ENCODE measurements at regions not wholly inside any gene's neighbourhood (a gene's known extent, or its start where the extent isn't known, plus 50 kb on each side); places are given as distances from the start of the nearest gene placed in this dataset.
A peak's percentile ranks its signal among the peaks of the same experiment; 100 is the strongest.

DNA sequence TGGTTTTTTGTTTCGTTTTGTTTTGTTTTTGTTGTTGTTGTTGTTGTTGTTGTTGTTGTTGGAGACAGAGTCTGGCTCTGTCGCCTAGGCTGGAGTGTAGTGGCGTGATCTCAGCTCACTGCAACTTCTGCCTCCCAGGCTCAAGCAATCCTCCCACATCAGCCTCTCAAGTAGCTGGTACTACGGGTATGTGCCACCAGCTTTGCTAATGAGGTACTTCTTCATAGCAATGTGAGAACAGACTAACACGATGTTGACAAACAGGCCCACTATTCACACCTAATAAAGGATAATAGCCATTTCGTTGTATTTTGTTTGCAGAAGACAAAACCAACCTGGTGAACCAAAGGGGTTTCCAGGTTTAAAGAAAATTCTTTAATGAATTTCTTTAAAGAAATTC, 130.9 kb downstream of the DIRAS2 start:
- no peak for ATAC-seq
- H3K27ac Mint-ChIP-seq = no peak overlapping the region
- H3K4me3 Mint-ChIP-seq = no peak overlapping the region
- H3K79me2 ChIP-seq (replicated peaks; ENCODE audit: insufficient read depth) = no peaks in the 10 kb centered on the region
- H3K36me3 Mint-ChIP-seq (ENCODE audit: low read depth) = no peaks in the 10 kb centered on the region
- H3K9me3 Mint-ChIP-seq = no peaks in the 10 kb centered on the region
- H4K20me1 ChIP-seq (replicated peaks; ENCODE audit: insufficient read depth) = no peaks in the 10 kb centered on the region
- TF ChIP-seq ZNF331 (CRISPR knock-in tag; IDR thresholded peaks at IDR 0.05; ENCODE audit: low read depth) (no peak), STAT1 (IDR thresholded peaks at IDR 0.05; ENCODE audit: unreplicated experiment) (no peak), ZNF114 (CRISPR knock-in tag; IDR thresholded peaks at IDR 0.05) (no peak), POLR2AphosphoS5 (IDR thresholded peaks at IDR 0.05; ENCODE audit: low read depth) (no peak), CREB1 (CRISPR knock-in tag; IDR thresholded peaks at IDR 0.05; ENCODE audit: low read depth) (no peak), JUNB (IDR thresholded peaks at IDR 0.05; ENCODE audit: unreplicated experiment) (no peak), NANOG (IDR thresholded peaks at IDR 0.05; ENCODE audit: borderline replicate concordance) (no peak), EZH2 (IDR thresholded peaks at IDR 0.05; ENCODE audit: low read depth, unreplicated experiment) (no peak), EZH2phosphoT487 (IDR thresholded peaks at IDR 0.05; ENCODE audit: unreplicated experiment) (no peak)
- TF ChIP-seq, protein P1, sequence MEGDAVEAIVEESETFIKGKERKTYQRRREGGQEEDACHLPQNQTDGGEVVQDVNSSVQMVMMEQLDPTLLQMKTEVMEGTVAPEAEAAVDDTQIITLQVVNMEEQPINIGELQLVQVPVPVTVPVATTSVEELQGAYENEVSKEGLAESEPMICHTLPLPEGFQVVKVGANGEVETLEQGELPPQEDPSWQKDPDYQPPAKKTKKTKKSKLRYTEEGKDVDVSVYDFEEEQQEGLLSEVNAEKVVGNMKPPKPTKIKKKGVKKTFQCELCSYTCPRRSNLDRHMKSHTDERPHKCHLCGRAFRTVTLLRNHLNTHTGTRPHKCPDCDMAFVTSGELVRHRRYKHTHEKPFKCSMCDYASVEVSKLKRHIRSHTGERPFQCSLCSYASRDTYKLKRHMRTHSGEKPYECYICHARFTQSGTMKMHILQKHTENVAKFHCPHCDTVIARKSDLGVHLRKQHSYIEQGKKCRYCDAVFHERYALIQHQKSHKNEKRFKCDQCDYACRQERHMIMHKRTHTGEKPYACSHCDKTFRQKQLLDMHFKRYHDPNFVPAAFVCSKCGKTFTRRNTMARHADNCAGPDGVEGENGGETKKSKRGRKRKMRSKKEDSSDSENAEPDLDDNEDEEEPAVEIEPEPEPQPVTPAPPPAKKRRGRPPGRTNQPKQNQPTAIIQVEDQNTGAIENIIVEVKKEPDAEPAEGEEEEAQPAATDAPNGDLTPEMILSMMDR (conservative IDR thresholded peaks at IDR 0.05; ENCODE audit: low read depth in 2 of 2) = no peak
- TF ChIP-seq, protein P2, sequence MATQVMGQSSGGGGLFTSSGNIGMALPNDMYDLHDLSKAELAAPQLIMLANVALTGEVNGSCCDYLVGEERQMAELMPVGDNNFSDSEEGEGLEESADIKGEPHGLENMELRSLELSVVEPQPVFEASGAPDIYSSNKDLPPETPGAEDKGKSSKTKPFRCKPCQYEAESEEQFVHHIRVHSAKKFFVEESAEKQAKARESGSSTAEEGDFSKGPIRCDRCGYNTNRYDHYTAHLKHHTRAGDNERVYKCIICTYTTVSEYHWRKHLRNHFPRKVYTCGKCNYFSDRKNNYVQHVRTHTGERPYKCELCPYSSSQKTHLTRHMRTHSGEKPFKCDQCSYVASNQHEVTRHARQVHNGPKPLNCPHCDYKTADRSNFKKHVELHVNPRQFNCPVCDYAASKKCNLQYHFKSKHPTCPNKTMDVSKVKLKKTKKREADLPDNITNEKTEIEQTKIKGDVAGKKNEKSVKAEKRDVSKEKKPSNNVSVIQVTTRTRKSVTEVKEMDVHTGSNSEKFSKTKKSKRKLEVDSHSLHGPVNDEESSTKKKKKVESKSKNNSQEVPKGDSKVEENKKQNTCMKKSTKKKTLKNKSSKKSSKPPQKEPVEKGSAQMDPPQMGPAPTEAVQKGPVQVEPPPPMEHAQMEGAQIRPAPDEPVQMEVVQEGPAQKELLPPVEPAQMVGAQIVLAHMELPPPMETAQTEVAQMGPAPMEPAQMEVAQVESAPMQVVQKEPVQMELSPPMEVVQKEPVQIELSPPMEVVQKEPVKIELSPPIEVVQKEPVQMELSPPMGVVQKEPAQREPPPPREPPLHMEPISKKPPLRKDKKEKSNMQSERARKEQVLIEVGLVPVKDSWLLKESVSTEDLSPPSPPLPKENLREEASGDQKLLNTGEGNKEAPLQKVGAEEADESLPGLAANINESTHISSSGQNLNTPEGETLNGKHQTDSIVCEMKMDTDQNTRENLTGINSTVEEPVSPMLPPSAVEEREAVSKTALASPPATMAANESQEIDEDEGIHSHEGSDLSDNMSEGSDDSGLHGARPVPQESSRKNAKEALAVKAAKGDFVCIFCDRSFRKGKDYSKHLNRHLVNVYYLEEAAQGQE (IDR thresholded peaks at IDR 0.05; ENCODE audit: unreplicated experiment) = no peak
- TF ChIP-seq, protein P3, sequence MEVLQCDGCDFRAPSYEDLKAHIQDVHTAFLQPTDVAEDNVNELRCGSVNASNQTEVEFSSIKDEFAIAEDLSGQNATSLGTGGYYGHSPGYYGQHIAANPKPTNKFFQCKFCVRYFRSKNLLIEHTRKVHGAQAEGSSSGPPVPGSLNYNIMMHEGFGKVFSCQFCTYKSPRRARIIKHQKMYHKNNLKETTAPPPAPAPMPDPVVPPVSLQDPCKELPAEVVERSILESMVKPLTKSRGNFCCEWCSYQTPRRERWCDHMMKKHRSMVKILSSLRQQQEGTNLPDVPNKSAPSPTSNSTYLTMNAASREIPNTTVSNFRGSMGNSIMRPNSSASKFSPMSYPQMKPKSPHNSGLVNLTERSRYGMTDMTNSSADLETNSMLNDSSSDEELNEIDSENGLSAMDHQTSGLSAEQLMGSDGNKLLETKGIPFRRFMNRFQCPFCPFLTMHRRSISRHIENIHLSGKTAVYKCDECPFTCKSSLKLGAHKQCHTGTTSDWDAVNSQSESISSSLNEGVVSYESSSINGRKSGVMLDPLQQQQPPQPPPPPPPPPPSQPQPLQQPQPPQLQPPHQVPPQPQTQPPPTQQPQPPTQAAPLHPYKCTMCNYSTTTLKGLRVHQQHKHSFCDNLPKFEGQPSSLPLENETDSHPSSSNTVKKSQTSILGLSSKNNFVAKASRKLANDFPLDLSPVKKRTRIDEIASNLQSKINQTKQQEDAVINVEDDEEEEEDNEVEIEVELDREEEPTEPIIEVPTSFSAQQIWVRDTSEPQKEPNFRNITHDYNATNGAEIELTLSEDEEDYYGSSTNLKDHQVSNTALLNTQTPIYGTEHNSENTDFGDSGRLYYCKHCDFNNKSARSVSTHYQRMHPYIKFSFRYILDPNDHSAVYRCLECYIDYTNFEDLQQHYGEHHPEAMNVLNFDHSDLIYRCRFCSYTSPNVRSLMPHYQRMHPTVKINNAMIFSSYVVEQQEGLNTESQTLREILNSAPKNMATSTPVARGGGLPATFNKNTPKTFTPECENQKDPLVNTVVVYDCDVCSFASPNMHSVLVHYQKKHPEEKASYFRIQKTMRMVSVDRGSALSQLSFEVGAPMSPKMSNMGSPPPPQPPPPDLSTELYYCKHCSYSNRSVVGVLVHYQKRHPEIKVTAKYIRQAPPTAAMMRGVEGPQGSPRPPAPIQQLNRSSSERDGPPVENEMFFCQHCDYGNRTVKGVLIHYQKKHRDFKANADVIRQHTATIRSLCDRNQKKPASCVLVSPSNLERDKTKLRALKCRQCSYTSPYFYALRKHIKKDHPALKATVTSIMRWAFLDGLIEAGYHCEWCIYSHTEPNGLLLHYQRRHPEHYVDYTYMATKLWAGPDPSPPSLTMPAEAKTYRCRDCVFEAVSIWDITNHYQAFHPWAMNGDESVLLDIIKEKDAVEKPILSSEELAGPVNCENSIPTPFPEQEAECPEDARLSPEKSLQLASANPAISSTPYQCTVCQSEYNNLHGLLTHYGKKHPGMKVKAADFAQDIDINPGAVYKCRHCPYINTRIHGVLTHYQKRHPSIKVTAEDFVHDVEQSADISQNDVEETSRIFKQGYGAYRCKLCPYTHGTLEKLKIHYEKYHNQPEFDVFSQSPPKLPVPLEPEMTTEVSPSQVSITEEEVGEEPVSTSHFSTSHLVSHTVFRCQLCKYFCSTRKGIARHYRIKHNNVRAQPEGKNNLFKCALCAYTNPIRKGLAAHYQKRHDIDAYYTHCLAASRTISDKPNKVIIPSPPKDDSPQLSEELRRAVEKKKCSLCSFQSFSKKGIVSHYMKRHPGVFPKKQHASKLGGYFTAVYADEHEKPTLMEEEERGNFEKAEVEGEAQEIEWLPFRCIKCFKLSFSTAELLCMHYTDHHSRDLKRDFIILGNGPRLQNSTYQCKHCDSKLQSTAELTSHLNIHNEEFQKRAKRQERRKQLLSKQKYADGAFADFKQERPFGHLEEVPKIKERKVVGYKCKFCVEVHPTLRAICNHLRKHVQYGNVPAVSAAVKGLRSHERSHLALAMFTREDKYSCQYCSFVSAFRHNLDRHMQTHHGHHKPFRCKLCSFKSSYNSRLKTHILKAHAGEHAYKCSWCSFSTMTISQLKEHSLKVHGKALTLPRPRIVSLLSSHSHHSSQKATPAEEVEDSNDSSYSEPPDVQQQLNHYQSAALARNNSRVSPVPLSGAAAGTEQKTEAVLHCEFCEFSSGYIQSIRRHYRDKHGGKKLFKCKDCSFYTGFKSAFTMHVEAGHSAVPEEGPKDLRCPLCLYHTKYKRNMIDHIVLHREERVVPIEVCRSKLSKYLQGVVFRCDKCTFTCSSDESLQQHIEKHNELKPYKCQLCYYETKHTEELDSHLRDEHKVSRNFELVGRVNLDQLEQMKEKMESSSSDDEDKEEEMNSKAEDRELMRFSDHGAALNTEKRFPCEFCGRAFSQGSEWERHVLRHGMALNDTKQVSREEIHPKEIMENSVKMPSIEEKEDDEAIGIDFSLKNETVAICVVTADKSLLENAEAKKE (CRISPR knock-in tag; IDR thresholded peaks at IDR 0.05) = no peak
- TF ChIP-seq, protein P4, sequence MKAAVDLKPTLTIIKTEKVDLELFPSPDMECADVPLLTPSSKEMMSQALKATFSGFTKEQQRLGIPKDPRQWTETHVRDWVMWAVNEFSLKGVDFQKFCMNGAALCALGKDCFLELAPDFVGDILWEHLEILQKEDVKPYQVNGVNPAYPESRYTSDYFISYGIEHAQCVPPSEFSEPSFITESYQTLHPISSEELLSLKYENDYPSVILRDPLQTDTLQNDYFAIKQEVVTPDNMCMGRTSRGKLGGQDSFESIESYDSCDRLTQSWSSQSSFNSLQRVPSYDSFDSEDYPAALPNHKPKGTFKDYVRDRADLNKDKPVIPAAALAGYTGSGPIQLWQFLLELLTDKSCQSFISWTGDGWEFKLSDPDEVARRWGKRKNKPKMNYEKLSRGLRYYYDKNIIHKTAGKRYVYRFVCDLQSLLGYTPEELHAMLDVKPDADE (IDR thresholded peaks at IDR 0.05) = no peak
- no peaks in the 10 kb centered on the region for H3K27me3 Mint-ChIP-seq (ENCODE audit: insufficient read depth, low read depth, poor library complexity)
- no peaks in the 10 kb centered on the region for H3F3A ChIP-seq (replicated peaks; ENCODE audit: low read depth)
- peak overlapping the region; percentile 90 for H2AFZ ChIP-seq
- H3K4me3 ChIP-seq = no peak overlapping the region
- H3K4me1 Mint-ChIP-seq = peaks cover 10% of the 10 kb centered on the region; the same call in 2 of the 3 replicates
- peaks cover 12% of the 10 kb centered on the region; the same call in 1 of the 2 replicates for H3K9me2 ChIP-seq (ENCODE audit: insufficient read depth)
- H3K4me2 ChIP-seq = no peak overlapping the region
- no peak for DNase-seq (ENCODE audit: low spot score)
- no peak overlapping the region for H3K27ac ChIP-seq (ENCODE audit: low read depth)
- H3K4me1 ChIP-seq (ENCODE audit: insufficient read depth) = no peaks in the 10 kb centered on the region
- H3K27me3 ChIP-seq (ENCODE audit: insufficient read depth) = no peaks in the 10 kb centered on the region
- H3K36me3 ChIP-seq (ENCODE audit: insufficient read depth) = no peaks in the 10 kb centered on the region

Data from GM23338 (cell line).